Bone marrow (tissue), 2 donors: ENCODE measurements at regions not wholly inside any gene's neighbourhood (a gene's known extent, or its start where the extent isn't known, plus 50 kb on each side); places are given as distances from the start of the nearest gene placed in this dataset.

Experiments
- DNase-seq, 2 donors: peaks; one replicate each; lab custom pipeline; 2025; lab: John Stamatoyannopoulos, UW

GRCh38 chr5:72046106-72046505 lies 61.2 kb upstream of the MAP1B start:
- DNase-seq, result no peak

- DNase-seq, result no peak
Observed at GRCh38 chr5:72055636-72056035, 51.6 kb upstream of the MAP1B start.
